ENCODE measurements at regions not wholly inside any gene's neighbourhood (a gene's known extent, or its start where the extent isn't known, plus 50 kb on each side); places are given as distances from the start of the nearest gene placed in this dataset.

DNA sequence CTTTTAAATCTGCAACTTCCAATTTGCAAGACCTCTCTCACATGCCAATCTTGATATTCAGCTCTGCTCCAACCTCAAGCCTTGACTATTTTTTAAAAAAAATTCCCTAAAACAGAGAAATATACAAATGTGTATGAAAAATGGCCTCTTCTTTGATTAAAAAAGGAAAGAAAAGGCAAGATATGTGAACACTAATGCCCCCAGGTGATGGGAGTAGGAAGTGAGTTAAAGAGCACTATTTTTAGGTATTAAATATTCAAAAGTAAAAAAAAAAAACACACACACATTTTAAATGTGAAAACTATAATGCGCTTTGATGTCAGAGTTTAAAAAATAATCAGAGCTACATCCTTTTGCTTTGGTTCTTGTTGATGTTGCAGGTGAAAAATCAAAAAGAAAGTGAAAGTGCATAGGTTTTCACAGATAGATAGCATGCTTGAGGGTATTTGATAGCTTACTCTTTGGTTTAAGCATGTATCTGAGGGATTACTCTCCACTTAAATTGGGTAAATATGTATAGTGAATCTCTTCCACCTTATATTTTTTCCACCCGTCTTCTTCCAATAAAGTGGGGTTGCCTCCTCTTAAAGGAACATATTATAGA lies 406.0 kb upstream of the POU3F3 start:
- Histone ChIP-seq H4K20me1 (ENCODE audit: insufficient read depth) (no peaks in the 10 kb centered on the region), H3K4me2 (ENCODE audit: low read length) (no peak overlapping the region), H3F3A (ENCODE audit: insufficient read depth, low read length, poor library complexity, severe bottlenecking) (no peaks in the 10 kb centered on the region), H3K9ac (ENCODE audit: low read length) (no peak overlapping the region), H3K27ac (ENCODE audit: low read length) (peak overlapping the region; percentile 26), H3K36me3 (ENCODE audit: insufficient read depth, low read length) (no peaks in the 10 kb centered on the region), H3K79me2 (replicated peaks; ENCODE audit: insufficient read depth, low read length) (no peaks in the 10 kb centered on the region), H3K4me3 (ENCODE audit: low read length) (no peak overlapping the region), H3K9me3 (ENCODE audit: low read length) (peaks cover 3% of the 10 kb centered on the region), H3K27me3 (ENCODE audit: insufficient read depth, low read depth, low read length) (no peaks in the 10 kb centered on the region), H3K9me2 (ENCODE audit: insufficient read depth, low read length) (no peaks in the 10 kb centered on the region), H2AFZ (ENCODE audit: low read depth, low read length) (no peak overlapping the region)
- TF ChIP-seq RAD21 (conservative IDR thresholded peaks at IDR 0.05) (peak; percentile 70), MXI1 (conservative IDR thresholded peaks at IDR 0.05; ENCODE audit: poor library complexity, severe bottlenecking) (no peak), EZH2 (IDR thresholded peaks at IDR 0.05; ENCODE audit: borderline replicate concordance, insufficient read depth, low read length, poor library complexity, severe bottlenecking) (no peak), SMC3 (conservative IDR thresholded peaks at IDR 0.05; ENCODE audit: poor library complexity) (peak; percentile 69), CTCF (IDR thresholded peaks at IDR 0.05; ENCODE audit: poor library complexity, severe bottlenecking) (peak; percentile 62), POLR2AphosphoS5 (IDR thresholded peaks at IDR 0.05) (no peak)
- TF ChIP-seq, protein P1, sequence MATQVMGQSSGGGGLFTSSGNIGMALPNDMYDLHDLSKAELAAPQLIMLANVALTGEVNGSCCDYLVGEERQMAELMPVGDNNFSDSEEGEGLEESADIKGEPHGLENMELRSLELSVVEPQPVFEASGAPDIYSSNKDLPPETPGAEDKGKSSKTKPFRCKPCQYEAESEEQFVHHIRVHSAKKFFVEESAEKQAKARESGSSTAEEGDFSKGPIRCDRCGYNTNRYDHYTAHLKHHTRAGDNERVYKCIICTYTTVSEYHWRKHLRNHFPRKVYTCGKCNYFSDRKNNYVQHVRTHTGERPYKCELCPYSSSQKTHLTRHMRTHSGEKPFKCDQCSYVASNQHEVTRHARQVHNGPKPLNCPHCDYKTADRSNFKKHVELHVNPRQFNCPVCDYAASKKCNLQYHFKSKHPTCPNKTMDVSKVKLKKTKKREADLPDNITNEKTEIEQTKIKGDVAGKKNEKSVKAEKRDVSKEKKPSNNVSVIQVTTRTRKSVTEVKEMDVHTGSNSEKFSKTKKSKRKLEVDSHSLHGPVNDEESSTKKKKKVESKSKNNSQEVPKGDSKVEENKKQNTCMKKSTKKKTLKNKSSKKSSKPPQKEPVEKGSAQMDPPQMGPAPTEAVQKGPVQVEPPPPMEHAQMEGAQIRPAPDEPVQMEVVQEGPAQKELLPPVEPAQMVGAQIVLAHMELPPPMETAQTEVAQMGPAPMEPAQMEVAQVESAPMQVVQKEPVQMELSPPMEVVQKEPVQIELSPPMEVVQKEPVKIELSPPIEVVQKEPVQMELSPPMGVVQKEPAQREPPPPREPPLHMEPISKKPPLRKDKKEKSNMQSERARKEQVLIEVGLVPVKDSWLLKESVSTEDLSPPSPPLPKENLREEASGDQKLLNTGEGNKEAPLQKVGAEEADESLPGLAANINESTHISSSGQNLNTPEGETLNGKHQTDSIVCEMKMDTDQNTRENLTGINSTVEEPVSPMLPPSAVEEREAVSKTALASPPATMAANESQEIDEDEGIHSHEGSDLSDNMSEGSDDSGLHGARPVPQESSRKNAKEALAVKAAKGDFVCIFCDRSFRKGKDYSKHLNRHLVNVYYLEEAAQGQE (IDR thresholded peaks at IDR 0.05; ENCODE audit: borderline replicate concordance) = no peak

DNA sequence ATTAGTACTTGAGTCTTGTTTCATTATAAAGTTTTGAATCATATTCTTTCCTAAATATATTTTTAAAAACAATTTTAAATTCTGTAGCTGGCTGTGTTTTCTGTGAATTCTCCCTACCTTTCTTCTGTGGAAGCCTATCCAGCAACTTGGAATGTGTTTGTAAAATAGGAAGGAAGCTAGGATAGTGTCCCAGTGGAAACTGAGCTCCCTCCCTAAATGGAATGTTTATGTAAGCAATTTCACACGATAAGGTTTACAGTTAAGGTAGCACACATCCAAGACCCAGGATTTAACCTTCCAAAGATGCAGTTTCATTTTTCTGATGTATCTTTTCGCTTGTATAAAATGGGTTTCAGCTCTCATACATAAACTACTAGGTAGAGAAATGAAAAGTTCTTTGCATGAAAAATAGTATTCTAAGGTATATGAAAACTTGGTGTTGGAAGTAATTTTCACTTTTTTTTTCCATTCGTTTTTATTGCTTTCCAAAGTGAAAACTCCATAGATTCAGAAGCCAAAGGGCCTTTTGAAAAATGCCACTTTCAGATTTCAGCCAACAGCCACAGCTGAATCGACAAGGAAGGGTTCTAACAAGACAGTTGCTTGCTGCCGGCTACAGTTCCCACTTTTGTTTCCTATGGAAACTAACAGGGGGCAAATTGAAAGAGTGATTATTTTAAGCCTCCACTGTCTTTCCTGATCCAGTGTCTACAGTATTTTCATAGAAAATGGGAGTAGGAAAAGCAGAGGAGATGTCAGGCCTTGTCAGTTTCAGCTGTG lies 405.1 kb upstream of the POU3F3 start:
- H3K27ac ChIP-seq (ENCODE audit: low read length) = no peak overlapping the region
- no peaks in the 10 kb centered on the region for H3F3A ChIP-seq (ENCODE audit: insufficient read depth, low read length, poor library complexity, severe bottlenecking)
- H3K4me2 ChIP-seq (ENCODE audit: low read length) = no peak overlapping the region
- peaks cover 3% of the 10 kb centered on the region for H3K9me3 ChIP-seq (ENCODE audit: low read length)
- TF ChIP-seq TAF1 (IDR thresholded peaks at IDR 0.05; ENCODE audit: low read depth) = no peak
- H4K20me1 ChIP-seq (ENCODE audit: insufficient read depth) = no peaks in the 10 kb centered on the region
- no peaks in the 10 kb centered on the region for H3K79me2 ChIP-seq (replicated peaks; ENCODE audit: insufficient read depth, low read length)
- no peaks in the 10 kb centered on the region for H3K36me3 ChIP-seq (ENCODE audit: insufficient read depth, low read length)
- H3K27me3 ChIP-seq (ENCODE audit: insufficient read depth, low read depth, low read length) = no peaks in the 10 kb centered on the region
- H3K4me3 ChIP-seq (ENCODE audit: low read length) = no peak overlapping the region
- no peak overlapping the region for H2AFZ ChIP-seq (ENCODE audit: low read depth, low read length)
- H3K9ac ChIP-seq (ENCODE audit: low read length) = no peak overlapping the region
- no peaks in the 10 kb centered on the region for H3K9me2 ChIP-seq (ENCODE audit: insufficient read depth, low read length)
